NOMO-1 treated with DMSO at 0.1 percent for 48 hours (cell line): ENCODE measurements at regions not wholly inside any gene's neighbourhood (a gene's known extent, or its start where the extent isn't known, plus 50 kb on each side); places are given as distances from the start of the nearest gene placed in this dataset.
A peak's percentile ranks its signal among the peaks of the same experiment; 100 is the strongest.

Experiments
- DNase-seq: peaks from one replicate; lab custom pipeline; 2025; ENCODE audit not compliant: unreplicated experiment; lab: John Stamatoyannopoulos, UW

DNA sequence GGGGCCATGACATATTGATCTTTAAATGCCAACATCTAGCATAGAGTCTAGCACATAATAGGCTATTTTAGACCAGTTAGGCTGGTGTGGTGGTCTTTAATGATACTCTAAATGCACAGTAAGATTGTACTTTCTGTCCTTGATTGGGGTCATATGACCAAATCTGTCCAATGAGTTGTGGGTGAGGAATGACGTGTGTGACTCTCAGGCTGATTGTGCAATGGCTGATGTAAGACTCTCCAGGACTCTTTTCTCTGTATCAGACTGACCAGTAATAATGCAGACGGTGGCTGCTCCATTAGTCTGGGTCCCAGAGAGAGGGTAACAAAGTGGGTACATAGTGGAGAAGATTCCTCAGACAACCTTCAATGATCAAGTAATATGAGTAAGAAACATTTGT is 541.6 kb upstream of the CAMK1G start:
- DNase-seq: peak; percentile 37

DNA sequence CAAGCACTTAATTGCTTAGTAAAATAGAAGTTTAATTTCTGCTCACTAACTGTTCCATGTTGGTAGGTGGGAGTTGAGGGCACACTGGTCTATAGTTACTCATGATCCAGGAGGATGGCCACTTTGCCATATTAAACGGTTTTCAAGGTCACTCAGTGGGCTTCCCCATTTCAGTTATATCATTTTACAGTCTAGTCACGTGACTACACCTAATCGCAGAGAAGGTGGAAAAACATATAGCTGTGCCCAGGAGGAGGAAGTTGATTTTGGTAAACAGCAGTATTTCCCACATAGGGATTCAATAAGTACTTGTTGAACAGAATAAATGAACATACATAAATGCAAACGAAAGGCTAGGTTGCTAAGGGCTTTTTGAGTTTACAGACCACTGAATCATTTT is 541.1 kb upstream of the CAMK1G start:
- peak; percentile 14 for DNase-seq

GRCh38 chr1:209045331-209046057 is 538.0 kb upstream of the CAMK1G start:
- DNase-seq: no peak

- no peak for DNase-seq
Measured at GRCh38 chr1:209046058-209046417, 537.5 kb upstream of the CAMK1G start.

DNA sequence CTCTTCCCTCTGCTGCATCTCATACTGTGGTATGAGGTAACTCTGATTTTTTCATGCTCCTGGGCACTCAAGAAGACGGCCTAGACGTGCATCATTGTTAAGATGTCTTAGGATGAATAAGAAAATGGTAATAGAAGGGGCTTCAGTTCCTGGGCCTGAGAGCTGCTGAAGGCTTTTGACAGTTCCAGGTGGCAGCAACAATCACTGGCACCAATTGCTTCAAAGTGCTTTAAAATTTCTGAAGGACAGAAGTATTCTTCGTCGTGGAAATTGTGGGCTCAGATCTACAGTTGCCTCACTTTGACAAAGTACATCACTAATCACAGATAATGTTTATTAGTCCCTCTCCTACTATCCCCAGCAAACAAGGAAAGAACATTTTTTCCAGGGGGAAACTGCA is 536.6 kb upstream of the CAMK1G start:
- no peak for DNase-seq

DNA sequence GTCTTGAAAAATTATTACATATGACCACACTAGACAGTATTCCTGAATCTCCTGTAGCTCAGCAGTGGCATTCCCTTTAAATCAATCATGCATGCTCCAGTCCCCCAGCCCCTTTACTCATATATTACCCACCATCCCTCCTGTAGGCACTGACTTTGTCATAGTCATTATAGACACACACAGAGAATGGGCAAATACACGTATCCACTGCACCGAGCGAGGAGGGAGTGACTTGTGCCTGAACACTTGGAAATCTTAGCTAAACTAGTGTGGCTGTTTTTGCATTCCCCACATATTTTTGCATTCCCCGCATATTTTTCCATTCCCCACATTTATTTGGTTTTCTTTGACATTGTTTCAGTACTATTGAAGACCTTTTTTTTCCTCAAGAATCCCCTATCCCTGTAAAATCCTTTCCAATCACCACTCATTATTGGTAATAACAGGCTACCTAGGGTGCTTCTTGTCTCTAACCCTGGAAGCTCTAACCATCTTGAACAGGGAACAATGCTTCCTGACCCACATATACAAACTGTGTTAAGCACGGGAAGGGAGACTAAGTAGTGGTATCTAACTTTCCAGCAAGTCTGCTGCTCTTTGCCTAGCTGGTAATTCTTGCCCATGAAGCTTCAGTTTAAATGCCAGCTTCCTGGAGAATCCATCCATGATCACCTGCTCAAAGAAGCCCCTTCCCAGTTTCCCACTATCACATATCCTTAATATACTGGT is 534.4 kb upstream of the CAMK1G start:
- DNase-seq: no peak

DNA sequence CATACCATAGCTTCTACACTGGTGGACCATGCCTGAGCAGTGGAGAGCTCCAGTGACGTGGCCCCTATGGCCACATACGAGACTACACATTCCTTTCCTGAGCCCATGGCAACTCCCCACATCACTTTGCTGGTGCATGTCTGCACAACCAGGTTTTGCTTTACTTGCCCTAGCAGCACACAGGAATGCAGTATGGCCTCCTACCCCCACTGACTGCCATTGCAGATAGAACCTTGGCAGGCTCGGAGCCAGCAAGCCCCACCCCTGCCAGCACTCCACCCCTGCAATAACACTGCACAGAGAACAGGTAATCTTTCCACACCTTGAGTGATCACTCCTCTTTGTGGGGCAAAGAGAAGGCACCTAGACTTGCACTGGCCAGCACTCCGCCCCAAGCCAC is 531.9 kb upstream of the CAMK1G start:
- no peak for DNase-seq

DNA sequence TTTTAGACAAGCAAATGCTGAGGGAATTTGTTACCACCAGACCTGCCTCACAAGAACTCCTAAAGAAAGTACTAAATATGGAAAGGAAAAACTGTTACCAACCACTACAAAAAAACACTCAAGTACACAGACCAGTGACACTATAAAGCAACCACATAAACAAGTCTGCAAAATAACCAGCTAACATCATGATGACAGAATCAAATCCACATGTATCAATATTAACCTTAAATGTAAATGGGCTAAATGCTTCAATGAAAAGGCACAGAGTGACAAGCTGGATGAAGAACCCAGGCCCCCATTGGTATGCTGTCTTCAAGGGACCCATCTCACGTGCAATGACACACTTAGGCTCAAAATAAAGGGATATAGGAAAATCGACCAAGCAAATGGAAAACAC is 529.9 kb upstream of the CAMK1G start:
- DNase-seq: no peak

DNA sequence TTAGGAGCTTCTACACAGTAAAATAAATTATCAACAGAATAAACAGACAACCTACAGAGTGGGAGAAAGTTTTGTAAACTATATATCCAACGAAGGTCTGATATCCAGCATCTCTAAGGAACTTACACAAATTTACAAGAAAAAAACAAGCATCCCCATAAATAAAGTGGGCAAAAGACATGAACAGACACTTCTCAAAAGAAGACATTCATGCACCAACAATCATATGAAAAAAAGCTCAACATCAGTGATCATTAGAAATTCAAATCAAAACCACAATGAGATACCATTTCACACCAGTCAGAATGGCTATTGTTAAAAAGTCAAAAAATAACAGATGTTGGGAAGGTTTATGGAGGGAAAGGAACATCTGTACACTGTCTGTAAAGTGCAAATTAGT is 526.4 kb upstream of the CAMK1G start:
- DNase-seq: no peak

DNA sequence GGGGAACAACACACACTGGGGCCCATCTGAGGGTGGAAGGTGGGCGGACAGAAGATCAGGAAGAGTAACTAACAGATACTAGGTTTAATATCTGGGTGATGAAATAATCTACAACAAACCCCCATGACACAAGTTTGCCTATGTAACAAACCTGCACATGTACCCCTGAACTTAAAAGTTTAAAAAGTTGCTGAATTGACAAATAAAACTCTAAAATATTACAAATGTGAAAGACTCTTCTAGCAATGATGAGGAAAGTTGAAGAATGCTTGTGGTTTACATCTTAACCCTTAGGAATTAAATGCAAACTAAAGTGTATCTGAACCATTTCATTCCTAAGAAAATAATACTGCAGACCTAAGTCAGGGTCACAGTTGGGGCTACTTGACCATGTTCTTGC is 525.6 kb upstream of the CAMK1G start:
- no peak for DNase-seq

DNA sequence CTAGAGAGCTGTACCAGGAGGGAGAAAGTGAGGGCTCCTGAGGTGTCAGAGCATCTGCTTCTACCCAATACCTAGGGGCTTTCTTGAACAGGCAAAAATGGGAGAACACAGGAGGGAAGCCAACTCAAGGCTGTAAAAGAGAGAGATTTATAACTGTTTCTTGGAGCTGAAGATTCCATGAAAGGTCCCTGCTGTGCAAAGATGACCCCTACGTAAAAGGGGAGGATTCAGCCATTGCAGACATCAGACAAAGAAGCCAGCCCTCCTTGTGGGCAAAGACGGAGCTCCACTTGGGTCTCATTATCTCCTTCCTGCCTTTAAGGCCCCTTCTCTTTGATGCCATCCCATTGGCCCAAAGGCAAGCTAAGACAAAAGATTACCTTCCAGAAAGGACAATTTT is 524.1 kb upstream of the CAMK1G start:
- no peak for DNase-seq

DNA sequence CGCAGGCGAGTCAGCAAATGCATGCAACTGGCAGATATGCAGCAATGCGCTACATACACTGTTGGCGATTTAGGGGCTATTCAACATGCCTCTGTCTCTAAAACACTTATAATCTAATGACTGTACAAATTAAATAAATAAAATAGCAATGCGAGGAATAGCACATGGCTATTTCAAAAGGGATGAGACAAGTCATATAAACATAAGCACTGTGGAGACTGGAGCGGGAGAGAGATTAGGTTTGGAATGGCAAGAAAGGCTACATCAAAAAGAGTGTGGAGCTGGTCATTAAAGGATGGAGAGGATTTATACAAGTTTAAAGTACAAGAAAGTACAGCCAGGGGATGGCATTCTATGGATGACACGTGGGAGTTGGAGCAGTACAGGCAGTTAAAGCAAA is 523.5 kb upstream of the CAMK1G start:
- DNase-seq: no peak

- DNase-seq: no peak
Measured at GRCh38 chr1:209062081-209062620, 521.4 kb upstream of the CAMK1G start.

DNA sequence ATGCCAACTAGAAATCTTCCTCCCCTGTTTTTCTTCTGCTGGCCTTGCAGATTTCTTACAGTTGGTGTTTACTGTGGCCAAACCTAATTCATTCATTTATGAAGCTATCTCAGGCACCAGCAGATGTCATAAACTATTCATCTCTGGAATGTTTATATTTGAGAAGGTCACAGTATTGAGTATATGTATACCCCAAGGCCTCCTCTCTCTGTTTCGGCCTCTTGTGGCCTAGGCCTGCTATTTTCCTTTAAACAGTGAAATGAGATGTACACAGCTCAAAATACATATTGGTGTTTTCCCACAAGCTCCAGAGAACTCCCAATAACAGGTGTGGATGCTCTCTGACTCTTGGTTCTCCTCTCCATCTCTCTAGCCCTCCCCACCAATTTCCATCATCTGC is 520.7 kb upstream of the CAMK1G start:
- DNase-seq: no peak

DNA sequence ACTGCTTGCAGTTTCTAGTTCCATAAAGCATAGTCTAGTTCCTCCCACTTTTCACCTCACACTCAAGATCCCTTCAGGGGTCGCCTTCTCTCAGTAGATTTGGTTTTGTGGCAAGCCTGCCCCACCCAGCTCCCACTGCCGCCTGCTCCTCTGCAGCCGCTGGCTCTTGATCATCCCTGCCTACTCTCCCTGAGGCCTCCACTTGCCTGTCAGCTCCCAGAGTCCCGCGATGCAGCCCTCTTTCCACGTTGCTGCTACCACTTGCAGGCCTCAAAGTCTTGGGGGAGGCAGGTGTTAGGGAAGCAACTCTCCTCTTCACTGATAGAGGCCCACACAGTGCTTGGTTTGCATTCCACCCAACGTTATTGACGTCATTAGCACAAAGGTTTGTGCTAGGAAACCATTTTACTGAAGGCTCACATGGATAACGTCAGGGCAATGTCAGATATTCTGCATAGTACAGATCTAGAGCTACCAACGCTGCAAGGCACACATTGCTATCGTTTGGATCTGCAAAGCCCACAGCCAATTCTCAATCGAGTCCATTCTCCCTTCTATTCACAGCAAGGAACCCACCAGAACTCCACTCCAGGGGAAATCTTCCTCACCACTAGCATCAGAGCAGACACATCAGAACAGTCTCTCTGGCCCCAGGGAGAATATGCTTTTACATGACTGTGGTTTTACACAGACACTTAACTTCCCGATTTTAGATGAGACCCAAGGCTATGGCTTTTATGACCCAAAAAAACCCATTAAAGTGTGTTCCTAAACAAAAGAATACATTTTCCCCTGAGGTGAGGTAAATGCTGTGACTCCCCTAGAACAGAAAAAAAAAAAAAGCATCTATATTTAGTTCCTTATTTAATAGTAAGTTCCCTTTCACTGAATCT is 519.5 kb upstream of the CAMK1G start:
- DNase-seq: peak; percentile 49

DNA sequence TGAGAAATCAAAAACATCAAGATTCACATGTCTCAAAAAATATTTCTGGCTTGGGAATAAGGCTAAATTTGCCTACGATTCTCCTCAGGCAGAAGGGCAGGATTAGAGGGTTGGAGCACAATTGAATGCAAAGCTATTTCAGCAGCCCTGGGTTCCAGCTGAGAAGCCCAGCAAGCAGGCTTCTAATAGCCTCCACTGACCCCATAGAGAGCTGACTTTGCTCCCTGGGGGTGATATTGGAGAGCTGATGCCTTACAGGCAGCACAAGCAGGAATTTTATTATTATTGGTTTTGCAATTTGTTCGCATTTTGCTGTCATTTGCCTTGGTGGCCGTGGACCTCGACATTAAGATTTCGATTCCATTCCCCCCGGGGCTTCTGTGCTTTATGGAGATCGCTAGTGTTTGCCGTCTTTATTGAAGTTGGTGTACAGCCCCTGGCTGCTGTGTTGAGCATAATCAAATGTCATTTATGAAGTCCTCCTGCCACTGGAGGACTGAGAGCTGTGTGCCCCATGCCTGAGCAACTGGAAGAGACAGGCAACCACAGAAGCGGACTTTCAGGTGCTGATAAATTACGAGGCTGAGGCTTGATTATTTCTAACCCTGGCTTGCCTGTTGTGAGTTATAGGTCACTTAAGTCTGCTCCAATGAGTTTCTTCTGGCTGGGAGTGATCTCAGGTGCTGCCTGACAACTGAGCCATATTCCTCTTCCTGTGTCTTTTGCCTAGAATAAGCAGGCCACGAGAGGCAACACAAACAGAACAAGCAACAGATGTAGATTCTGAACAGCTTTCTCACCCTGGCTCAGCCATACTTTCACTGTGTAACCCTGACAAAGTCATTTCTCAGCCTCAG is 518.4 kb upstream of the CAMK1G start:
- DNase-seq: no peak

GRCh38 chr1:209072481-209072880 is 511.0 kb upstream of the CAMK1G start:
- DNase-seq: no peak

- no peak for DNase-seq
Measured at GRCh38 chr1:209073879-209074278, 509.6 kb upstream of the CAMK1G start.

- no peak for DNase-seq
Measured at GRCh38 chr1:209074575-209075250, 508.8 kb upstream of the CAMK1G start.

DNA sequence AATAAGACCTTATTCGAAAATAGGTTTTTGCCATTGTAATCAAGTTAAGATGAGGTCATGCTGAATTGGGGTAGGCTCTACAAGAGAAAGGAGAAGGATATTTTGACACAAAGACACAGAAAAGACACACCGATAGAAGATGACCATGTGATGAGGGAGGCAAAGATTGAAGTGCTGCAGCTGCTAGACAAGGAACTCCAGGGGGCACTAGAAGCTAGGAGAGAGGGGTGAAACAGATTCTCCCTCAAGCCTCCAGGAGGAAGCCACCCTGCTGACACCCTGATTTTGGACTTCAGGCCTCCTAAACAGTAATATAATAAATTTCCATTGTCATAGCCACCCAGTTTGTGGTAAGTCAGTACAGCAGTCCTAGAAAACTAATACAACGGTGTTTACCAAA is 506.8 kb upstream of the CAMK1G start:
- DNase-seq: peak; percentile 21
